ENCODE measurements at regions not wholly inside any gene's neighbourhood (a gene's known extent, or its start where the extent isn't known, plus 50 kb on each side); places are given as distances from the start of the nearest gene placed in this dataset.

DNA sequence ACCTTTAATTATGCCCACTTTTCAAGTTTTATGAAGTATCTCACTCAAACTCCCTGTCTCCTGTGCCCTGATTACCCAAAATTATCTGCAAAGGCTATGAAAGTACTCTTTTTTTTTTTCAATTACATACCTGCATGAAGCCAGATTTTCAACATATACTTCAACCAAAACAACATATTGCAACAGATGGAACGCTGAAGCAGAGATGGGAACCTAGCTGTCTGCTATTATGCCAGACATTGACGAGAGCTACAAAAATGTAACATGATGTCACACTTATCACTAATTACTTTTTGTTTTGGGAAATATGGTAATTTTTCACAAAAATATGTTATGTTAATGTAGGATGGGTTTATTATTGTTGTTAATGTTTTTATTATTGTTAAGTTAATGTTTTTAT is 86.5 kb upstream of the SLC1A3 start:
- TF ChIP-seq YY1 (IDR thresholded peaks at IDR 0.05; ENCODE audit: extremely low read depth, insufficient replicate concordance, low read depth, low read length) (no peak), CEBPB (IDR thresholded peaks at IDR 0.05; ENCODE audit: low read depth) (no peak), FOSL1 (IDR thresholded peaks at IDR 0.05; ENCODE audit: low read depth) (no peak), SP1 (IDR thresholded peaks at IDR 0.05; ENCODE audit: low read depth) (no peak), RAD21 (IDR thresholded peaks at IDR 0.05; ENCODE audit: low read depth) (no peak), EZH2 (IDR thresholded peaks at IDR 0.05) (no peak), POLR2A (IDR thresholded peaks at IDR 0.05; ENCODE audit: borderline replicate concordance, extremely low read depth, insufficient read depth, insufficient read length) (no peak), JUND (IDR thresholded peaks at IDR 0.05) (no peak), TCF7L2 (IDR thresholded peaks at IDR 0.05; ENCODE audit: borderline replicate concordance, extremely low read depth, insufficient read depth, insufficient read length) (no peak)
- TF ChIP-seq, protein P1, sequence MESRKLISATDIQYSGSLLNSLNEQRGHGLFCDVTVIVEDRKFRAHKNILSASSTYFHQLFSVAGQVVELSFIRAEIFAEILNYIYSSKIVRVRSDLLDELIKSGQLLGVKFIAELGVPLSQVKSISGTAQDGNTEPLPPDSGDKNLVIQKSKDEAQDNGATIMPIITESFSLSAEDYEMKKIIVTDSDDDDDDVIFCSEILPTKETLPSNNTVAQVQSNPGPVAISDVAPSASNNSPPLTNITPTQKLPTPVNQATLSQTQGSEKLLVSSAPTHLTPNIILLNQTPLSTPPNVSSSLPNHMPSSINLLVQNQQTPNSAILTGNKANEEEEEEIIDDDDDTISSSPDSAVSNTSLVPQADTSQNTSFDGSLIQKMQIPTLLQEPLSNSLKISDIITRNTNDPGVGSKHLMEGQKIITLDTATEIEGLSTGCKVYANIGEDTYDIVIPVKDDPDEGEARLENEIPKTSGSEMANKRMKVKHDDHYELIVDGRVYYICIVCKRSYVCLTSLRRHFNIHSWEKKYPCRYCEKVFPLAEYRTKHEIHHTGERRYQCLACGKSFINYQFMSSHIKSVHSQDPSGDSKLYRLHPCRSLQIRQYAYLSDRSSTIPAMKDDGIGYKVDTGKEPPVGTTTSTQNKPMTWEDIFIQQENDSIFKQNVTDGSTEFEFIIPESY (IDR thresholded peaks at IDR 0.05; ENCODE audit: extremely low read depth, insufficient replicate concordance, low read length) = no peak
- TF ChIP-seq, protein P2, sequence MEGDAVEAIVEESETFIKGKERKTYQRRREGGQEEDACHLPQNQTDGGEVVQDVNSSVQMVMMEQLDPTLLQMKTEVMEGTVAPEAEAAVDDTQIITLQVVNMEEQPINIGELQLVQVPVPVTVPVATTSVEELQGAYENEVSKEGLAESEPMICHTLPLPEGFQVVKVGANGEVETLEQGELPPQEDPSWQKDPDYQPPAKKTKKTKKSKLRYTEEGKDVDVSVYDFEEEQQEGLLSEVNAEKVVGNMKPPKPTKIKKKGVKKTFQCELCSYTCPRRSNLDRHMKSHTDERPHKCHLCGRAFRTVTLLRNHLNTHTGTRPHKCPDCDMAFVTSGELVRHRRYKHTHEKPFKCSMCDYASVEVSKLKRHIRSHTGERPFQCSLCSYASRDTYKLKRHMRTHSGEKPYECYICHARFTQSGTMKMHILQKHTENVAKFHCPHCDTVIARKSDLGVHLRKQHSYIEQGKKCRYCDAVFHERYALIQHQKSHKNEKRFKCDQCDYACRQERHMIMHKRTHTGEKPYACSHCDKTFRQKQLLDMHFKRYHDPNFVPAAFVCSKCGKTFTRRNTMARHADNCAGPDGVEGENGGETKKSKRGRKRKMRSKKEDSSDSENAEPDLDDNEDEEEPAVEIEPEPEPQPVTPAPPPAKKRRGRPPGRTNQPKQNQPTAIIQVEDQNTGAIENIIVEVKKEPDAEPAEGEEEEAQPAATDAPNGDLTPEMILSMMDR (IDR thresholded peaks at IDR 0.05 in 2 of 3, conservative IDR thresholded peaks at IDR 0.05 in 1 of 3; ENCODE audit: borderline replicate concordance in 1 of 3, insufficient read depth in 1 of 3, low read depth in 2 of 3, low read length in 2 of 3) = no peak
- TF ChIP-seq, protein P3, sequence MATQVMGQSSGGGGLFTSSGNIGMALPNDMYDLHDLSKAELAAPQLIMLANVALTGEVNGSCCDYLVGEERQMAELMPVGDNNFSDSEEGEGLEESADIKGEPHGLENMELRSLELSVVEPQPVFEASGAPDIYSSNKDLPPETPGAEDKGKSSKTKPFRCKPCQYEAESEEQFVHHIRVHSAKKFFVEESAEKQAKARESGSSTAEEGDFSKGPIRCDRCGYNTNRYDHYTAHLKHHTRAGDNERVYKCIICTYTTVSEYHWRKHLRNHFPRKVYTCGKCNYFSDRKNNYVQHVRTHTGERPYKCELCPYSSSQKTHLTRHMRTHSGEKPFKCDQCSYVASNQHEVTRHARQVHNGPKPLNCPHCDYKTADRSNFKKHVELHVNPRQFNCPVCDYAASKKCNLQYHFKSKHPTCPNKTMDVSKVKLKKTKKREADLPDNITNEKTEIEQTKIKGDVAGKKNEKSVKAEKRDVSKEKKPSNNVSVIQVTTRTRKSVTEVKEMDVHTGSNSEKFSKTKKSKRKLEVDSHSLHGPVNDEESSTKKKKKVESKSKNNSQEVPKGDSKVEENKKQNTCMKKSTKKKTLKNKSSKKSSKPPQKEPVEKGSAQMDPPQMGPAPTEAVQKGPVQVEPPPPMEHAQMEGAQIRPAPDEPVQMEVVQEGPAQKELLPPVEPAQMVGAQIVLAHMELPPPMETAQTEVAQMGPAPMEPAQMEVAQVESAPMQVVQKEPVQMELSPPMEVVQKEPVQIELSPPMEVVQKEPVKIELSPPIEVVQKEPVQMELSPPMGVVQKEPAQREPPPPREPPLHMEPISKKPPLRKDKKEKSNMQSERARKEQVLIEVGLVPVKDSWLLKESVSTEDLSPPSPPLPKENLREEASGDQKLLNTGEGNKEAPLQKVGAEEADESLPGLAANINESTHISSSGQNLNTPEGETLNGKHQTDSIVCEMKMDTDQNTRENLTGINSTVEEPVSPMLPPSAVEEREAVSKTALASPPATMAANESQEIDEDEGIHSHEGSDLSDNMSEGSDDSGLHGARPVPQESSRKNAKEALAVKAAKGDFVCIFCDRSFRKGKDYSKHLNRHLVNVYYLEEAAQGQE (IDR thresholded peaks at IDR 0.05; ENCODE audit: low read depth) = no peak
- TF ChIP-seq, protein P4, sequence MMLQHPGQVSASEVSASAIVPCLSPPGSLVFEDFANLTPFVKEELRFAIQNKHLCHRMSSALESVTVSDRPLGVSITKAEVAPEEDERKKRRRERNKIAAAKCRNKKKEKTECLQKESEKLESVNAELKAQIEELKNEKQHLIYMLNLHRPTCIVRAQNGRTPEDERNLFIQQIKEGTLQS (IDR thresholded peaks at IDR 0.05) = no peak

Data from HCT116 (cell line).